ENCODE measurements at regions not wholly inside any gene's neighbourhood (a gene's known extent, or its start where the extent isn't known, plus 50 kb on each side); places are given as distances from the start of the nearest gene placed in this dataset.

DNA sequence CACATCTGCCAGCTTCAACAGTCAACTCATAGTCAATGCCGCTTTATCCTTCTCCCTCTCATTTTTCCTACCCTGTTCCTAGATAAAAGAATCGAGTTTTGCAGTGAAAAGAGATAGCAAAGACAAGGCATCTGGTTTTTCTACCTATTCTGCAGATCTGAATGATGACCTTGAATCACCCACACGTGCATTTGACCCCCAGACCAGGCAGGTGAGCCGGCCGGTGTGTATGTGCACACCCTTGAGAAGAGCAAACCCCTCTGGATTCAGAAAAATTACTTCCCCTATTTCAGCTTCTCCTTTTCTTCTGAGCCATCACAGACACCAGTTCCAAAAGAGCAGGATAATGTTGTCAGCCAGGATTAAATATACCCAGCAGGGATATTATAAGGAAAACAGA lies 115.6 kb upstream of the ST6GAL2 start:
- Histone ChIP-seq H3K4me1 (ENCODE audit: control insufficient read depth, low read length) (no peaks in the 10 kb centered on the region), H3K4me2 (ENCODE audit: low read length) (no peak overlapping the region), H3K79me2 (ENCODE audit: control insufficient read depth, low read length) (no peaks in the 10 kb centered on the region), H3K4me3 (ENCODE audit: low read length) (no peak overlapping the region), H3K9me2 (replicated peaks; ENCODE audit: control insufficient read depth, low read length) (no peaks in the 10 kb centered on the region), H3K27ac (ENCODE audit: low read depth, low read length) (no peak overlapping the region), H4K20me1 (ENCODE audit: control insufficient read depth, insufficient read depth, low read depth, low read length) (no peaks in the 10 kb centered on the region), H3K9me3 (ENCODE audit: control insufficient read depth, insufficient read depth, low read length) (no peaks in the 10 kb centered on the region), H3K27me3 (ENCODE audit: control insufficient read depth, low read length) (no peaks in the 10 kb centered on the region), H3F3A (ENCODE audit: control insufficient read depth, insufficient read depth) (no peaks in the 10 kb centered on the region), H3K36me3 (ENCODE audit: control insufficient read depth, low read length) (no peaks in the 10 kb centered on the region)
- no peak for TF ChIP-seq EZH2phosphoT487 (IDR thresholded peaks at IDR 0.05; ENCODE audit: borderline replicate concordance, low read length)
- TF ChIP-seq, protein P1, sequence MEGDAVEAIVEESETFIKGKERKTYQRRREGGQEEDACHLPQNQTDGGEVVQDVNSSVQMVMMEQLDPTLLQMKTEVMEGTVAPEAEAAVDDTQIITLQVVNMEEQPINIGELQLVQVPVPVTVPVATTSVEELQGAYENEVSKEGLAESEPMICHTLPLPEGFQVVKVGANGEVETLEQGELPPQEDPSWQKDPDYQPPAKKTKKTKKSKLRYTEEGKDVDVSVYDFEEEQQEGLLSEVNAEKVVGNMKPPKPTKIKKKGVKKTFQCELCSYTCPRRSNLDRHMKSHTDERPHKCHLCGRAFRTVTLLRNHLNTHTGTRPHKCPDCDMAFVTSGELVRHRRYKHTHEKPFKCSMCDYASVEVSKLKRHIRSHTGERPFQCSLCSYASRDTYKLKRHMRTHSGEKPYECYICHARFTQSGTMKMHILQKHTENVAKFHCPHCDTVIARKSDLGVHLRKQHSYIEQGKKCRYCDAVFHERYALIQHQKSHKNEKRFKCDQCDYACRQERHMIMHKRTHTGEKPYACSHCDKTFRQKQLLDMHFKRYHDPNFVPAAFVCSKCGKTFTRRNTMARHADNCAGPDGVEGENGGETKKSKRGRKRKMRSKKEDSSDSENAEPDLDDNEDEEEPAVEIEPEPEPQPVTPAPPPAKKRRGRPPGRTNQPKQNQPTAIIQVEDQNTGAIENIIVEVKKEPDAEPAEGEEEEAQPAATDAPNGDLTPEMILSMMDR (IDR thresholded peaks at IDR 0.05; ENCODE audit: low read depth, low read length, poor library complexity, severe bottlenecking): no peak

DNA sequence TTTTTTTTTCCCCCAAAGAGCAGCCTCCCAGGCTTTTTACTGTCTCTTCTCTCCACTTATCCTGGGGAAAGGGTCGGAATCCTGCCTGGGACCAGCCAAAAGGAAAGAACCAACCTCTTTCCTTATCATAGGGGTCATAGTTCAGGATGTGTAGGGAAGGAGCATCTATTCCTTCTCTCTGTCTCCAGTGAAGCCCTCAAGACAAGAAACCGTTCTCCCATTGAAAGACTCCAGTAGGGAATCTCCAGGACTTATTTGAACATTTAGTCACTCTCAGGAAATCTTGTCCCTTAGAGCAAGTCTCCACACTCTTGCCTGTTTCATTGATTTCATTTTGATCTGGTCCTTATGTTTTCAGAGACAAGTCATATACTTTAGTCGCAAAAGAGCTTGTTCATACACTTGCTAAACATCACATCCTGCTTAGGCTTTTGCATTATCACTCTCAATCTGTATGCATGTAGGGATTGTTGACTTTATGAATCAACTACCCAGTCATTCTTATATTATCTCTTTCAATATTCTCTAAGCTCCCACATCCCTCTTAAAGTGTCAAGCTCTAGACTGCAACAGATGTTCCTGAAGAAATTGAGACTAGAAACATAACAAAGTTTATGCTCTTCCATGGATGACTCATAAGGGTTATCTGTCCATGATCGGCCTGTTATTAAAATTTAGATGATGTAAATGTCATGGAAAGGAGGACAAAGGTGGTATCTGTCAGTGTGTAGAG lies 116.2 kb upstream of the ST6GAL2 start:
- Histone ChIP-seq H3K27me3 (ENCODE audit: control insufficient read depth, low read length) (no peaks in the 10 kb centered on the region), H3K27ac (ENCODE audit: low read depth, low read length) (no peak overlapping the region), H3K79me2 (ENCODE audit: control insufficient read depth, low read length) (no peaks in the 10 kb centered on the region), H3K9me3 (ENCODE audit: control insufficient read depth, insufficient read depth, low read length) (no peaks in the 10 kb centered on the region), H4K20me1 (ENCODE audit: control insufficient read depth, insufficient read depth, low read depth, low read length) (no peaks in the 10 kb centered on the region), H3K9me2 (replicated peaks; ENCODE audit: control insufficient read depth, low read length) (no peaks in the 10 kb centered on the region), H3K4me3 (ENCODE audit: low read length) (no peak overlapping the region), H3K4me1 (ENCODE audit: control insufficient read depth, low read length) (no peaks in the 10 kb centered on the region), H3K4me2 (ENCODE audit: low read length) (no peak overlapping the region), H3K36me3 (ENCODE audit: control insufficient read depth, low read length) (no peaks in the 10 kb centered on the region), H3F3A (ENCODE audit: control insufficient read depth, insufficient read depth) (no peaks in the 10 kb centered on the region)
- TF ChIP-seq EZH2phosphoT487 (IDR thresholded peaks at IDR 0.05; ENCODE audit: borderline replicate concordance, low read length): no peak
- TF ChIP-seq, protein P1 (IDR thresholded peaks at IDR 0.05; ENCODE audit: low read depth, low read length, poor library complexity, severe bottlenecking): no peak

DNA sequence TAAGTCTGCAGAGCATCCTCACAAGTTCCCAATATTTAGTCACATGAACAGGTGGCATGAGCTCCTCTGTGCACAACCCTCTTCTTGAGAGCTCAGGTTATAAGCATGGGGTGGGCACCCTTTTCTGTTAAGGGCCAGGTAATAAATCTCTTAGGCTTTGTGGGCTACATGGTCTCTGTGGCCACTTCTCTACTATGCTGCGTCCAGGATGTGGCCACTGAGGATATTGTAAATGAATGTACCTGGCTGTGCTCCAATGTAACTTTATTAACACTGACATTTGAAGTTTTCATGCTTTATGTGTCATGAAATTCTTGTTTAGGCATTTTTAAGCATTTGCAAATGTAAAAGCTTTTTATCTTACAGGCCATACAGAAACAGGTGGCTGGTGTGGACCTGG lies 116.8 kb upstream of the ST6GAL2 start:
- Histone ChIP-seq H3K4me1 (ENCODE audit: control insufficient read depth, low read length) (no peaks in the 10 kb centered on the region), H3K9me2 (replicated peaks; ENCODE audit: control insufficient read depth, low read length) (no peaks in the 10 kb centered on the region), H3F3A (ENCODE audit: control insufficient read depth, insufficient read depth) (no peaks in the 10 kb centered on the region), H3K36me3 (ENCODE audit: control insufficient read depth, low read length) (no peaks in the 10 kb centered on the region), H3K9me3 (ENCODE audit: control insufficient read depth, insufficient read depth, low read length) (no peaks in the 10 kb centered on the region), H4K20me1 (ENCODE audit: control insufficient read depth, insufficient read depth, low read depth, low read length) (no peaks in the 10 kb centered on the region), H3K4me2 (ENCODE audit: low read length) (no peak overlapping the region), H3K27me3 (ENCODE audit: control insufficient read depth, low read length) (no peaks in the 10 kb centered on the region), H3K27ac (ENCODE audit: low read depth, low read length) (no peak overlapping the region), H3K79me2 (ENCODE audit: control insufficient read depth, low read length) (no peaks in the 10 kb centered on the region), H3K4me3 (ENCODE audit: low read length) (no peak overlapping the region)
- TF ChIP-seq, protein P1 (IDR thresholded peaks at IDR 0.05; ENCODE audit: low read depth, low read length, poor library complexity, severe bottlenecking): no peak
- no peak for TF ChIP-seq EZH2phosphoT487 (IDR thresholded peaks at IDR 0.05; ENCODE audit: borderline replicate concordance, low read length)
